ENCODE measurements at regions not wholly inside any gene's neighbourhood (a gene's known extent, or its start where the extent isn't known, plus 50 kb on each side); places are given as distances from the start of the nearest gene placed in this dataset.

DNA sequence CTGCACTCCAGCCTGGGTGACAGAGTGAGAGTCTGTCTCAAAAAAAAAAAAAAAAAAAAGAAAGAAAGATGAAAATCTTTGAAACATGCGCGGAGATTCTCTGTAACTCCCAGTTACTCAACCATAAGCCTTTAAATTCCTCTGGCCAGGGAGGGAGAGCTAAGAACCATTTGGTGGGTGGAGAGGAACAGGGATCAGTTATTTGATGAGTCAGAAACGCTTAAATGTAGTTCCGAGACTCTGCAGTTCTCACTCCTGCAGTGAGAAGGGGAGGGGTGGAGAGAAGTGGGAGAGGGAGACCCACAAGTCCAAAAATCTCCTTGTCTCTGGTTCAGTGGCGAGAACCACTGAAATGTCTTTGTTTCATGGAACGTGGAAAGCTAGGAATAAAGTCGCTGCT, 266.7 kb downstream of the SOX9 start:
- WGBS (ENCODE audit: insufficient coverage), result 88% methylated on average over 4 of the region's 7 CpGs
- Histone ChIP-seq H3K27ac (ENCODE audit: low read depth, low read length) (no peak overlapping the region), H3K4me1 (ENCODE audit: control insufficient read depth, insufficient read depth, low read length) (peaks cover 9% of the 10 kb centered on the region), H3K9me3 (ENCODE audit: control insufficient read depth, insufficient read depth, low read length) (no peaks in the 10 kb centered on the region), H3K36me3 (ENCODE audit: control insufficient read depth, insufficient read depth, low read length) (peaks cover 18% of the 10 kb centered on the region), H3K27me3 (ENCODE audit: control insufficient read depth, insufficient read depth, low read length) (no peaks in the 10 kb centered on the region), H3K4me3 (ENCODE audit: low read depth, low read length) (no peak overlapping the region)
- no peak for DNase-seq (ENCODE audit: low read depth in 4 of 6, low spot score in 6 of 6)

GRCh38 chr17:72387969-72388368, 267.1 kb downstream of the SOX9 start:
- WGBS (ENCODE audit: insufficient coverage), result no CpG with 5 or more reads among the region's 3 CpGs
- Histone ChIP-seq H3K4me1 (ENCODE audit: control insufficient read depth, insufficient read depth, low read length) (peaks cover 10% of the 10 kb centered on the region), H3K9me3 (ENCODE audit: control insufficient read depth, insufficient read depth, low read length) (no peaks in the 10 kb centered on the region), H3K4me3 (ENCODE audit: low read depth, low read length) (no peak overlapping the region), H3K27me3 (ENCODE audit: control insufficient read depth, insufficient read depth, low read length) (no peaks in the 10 kb centered on the region), H3K27ac (ENCODE audit: low read depth, low read length) (no peak overlapping the region), H3K36me3 (ENCODE audit: control insufficient read depth, insufficient read depth, low read length) (peaks cover 15% of the 10 kb centered on the region)
- DNase-seq (ENCODE audit: low read depth in 4 of 6, low spot score in 6 of 6), result no peak

DNA sequence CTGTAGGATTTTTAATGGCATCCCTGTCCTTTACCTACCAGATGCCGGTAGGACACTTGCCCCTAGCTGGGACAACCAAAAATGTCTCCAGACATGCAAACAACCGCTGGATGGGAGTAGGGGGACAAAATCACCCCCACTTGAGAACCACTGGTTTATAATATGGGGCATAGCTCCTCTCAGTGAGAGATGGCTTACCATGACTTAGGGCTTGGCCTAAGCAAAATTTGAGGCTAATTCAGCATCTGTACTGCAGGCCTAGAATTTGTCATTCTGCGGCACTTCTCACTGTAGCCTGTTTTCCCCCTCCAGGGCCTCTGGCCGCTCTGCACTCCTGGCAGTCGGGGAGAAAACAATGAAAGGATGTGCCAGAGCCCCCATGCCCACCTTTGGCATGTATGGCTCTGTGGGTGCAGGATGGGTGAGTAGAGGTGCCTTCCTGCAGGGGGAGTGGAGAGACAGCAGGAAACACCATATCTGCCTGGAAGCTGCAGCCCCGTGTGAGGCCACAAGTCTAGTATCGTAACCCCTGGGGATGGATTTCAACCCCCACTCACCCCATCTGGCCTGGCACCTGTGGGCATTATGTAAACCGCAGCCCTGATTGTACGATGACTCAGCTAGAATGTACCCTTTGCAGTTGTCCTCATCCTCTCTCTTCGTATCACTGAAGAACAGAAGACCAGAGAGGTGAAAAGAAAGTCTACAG, 268.1 kb downstream of the SOX9 start:
- Histone ChIP-seq H3K4me1 (ENCODE audit: control insufficient read depth, insufficient read depth, low read length) (peaks cover 7% of the 10 kb centered on the region), H3K9me3 (ENCODE audit: control insufficient read depth, insufficient read depth, low read length) (no peaks in the 10 kb centered on the region), H3K27ac (ENCODE audit: low read depth, low read length) (no peak overlapping the region), H3K27me3 (ENCODE audit: control insufficient read depth, insufficient read depth, low read length) (no peaks in the 10 kb centered on the region), H3K36me3 (ENCODE audit: control insufficient read depth, insufficient read depth, low read length) (peaks cover 13% of the 10 kb centered on the region), H3K4me3 (ENCODE audit: low read depth, low read length) (no peak overlapping the region)
- WGBS (ENCODE audit: insufficient coverage), result 78% methylated on average over 7 of the region's 10 CpGs
- DNase-seq (ENCODE audit: low read depth in 4 of 6, low spot score in 6 of 6), result no peak

DNA sequence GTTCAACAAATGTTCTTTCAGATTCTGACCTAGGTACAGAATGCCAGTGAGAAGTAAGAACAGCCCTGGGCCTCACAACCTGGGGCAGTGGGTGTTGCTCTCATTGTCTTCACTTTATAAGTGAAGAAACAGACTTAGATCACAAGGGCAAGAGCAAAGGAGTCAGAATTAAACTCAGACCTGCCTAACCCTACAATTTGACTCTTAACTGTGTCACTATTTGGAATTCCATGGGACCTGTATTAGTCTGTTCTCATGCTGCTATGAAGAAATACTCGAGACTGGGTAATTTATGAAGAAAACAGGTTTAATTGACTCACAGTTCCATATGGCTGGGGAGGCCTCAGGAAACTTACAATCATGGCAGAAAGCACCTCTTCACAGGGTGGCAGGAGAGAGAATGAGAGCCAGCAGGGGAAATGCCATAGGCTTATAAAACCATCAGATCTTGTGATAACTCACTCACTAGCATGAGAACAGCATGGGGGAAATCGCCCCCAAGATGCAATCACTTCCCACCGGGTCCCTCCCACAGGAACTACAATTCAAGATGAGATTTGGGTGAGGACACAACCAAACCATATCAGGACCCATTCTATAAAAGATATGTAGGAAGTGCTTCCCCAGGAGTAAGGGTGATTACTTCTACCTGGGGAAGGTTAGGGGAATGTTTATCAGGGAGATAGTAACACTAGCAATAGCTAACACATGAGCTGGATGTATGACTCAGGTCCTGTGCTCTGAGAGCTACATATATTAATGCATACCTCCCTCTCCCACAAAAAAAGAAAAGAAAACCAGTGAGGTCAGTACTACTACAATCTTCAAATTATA, 270.1 kb downstream of the SOX9 start:
- Histone ChIP-seq H3K36me3 (ENCODE audit: control insufficient read depth, insufficient read depth, low read length) (peaks cover 17% of the 10 kb centered on the region), H3K27me3 (ENCODE audit: control insufficient read depth, insufficient read depth, low read length) (no peaks in the 10 kb centered on the region), H3K4me3 (ENCODE audit: low read depth, low read length) (no peak overlapping the region), H3K9me3 (ENCODE audit: control insufficient read depth, insufficient read depth, low read length) (no peaks in the 10 kb centered on the region), H3K27ac (ENCODE audit: low read depth, low read length) (no peak overlapping the region), H3K4me1 (ENCODE audit: control insufficient read depth, insufficient read depth, low read length) (peaks cover 7% of the 10 kb centered on the region)
- 100% methylated on average over 1 of the region's 3 CpGs for WGBS (ENCODE audit: insufficient coverage)
- no peak for DNase-seq (ENCODE audit: low read depth in 4 of 6, low spot score in 6 of 6)

GRCh38 chr17:72392056-72393010, 271.5 kb downstream of the SOX9 start:
- peaks cover 7% of the 10 kb centered on the region for H3K4me1 ChIP-seq (ENCODE audit: control insufficient read depth, insufficient read depth, low read length)
- DNase-seq (ENCODE audit: low read depth in 4 of 6, low spot score in 6 of 6), result peak in 1 of 6 donors; percentile 29
- 57% methylated on average over 11 of the region's 18 CpGs for WGBS (ENCODE audit: insufficient coverage)
- H3K27ac ChIP-seq (ENCODE audit: low read depth, low read length), result no peak overlapping the region
- H3K4me3 ChIP-seq (ENCODE audit: low read depth, low read length), result no peak overlapping the region
- H3K9me3 ChIP-seq (ENCODE audit: control insufficient read depth, insufficient read depth, low read length), result no peaks in the 10 kb centered on the region
- H3K27me3 ChIP-seq (ENCODE audit: control insufficient read depth, insufficient read depth, low read length), result no peaks in the 10 kb centered on the region
- H3K36me3 ChIP-seq (ENCODE audit: control insufficient read depth, insufficient read depth, low read length), result peaks cover 17% of the 10 kb centered on the region

DNA sequence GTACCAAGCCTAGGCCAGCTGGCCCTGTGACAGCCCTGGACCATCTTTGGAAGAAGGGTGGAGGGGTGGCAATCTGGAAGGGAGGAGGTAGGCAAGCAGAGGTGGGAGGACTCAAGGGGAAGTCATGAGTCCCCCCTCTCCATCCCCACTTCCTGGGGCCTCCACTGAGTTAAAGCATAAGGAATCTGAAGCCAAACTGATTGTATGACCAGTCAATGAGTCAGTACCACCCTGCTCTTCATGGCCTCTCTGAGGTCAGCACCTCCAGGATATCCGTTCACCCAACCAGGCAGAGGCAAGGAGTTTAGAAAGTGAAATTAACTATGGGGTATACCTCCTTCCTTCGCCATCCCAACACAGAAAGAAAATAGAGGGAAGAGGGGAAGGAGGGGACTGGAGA, 272.7 kb downstream of the SOX9 start:
- Histone ChIP-seq H3K4me3 (ENCODE audit: low read depth, low read length) (no peak overlapping the region), H3K36me3 (ENCODE audit: control insufficient read depth, insufficient read depth, low read length) (peaks cover 22% of the 10 kb centered on the region), H3K4me1 (ENCODE audit: control insufficient read depth, insufficient read depth, low read length) (peaks cover 7% of the 10 kb centered on the region), H3K9me3 (ENCODE audit: control insufficient read depth, insufficient read depth, low read length) (no peaks in the 10 kb centered on the region), H3K27ac (ENCODE audit: low read depth, low read length) (no peak overlapping the region), H3K27me3 (ENCODE audit: control insufficient read depth, insufficient read depth, low read length) (no peaks in the 10 kb centered on the region)
- WGBS (ENCODE audit: insufficient coverage), result no CpG with 5 or more reads among the region's 2 CpGs
- no peak for DNase-seq (ENCODE audit: low read depth in 4 of 6, low spot score in 6 of 6)

GRCh38 chr17:72394531-72394930, 273.7 kb downstream of the SOX9 start:
- WGBS (ENCODE audit: insufficient coverage), result 82% methylated on average over 3 of the region's 6 CpGs

DNA sequence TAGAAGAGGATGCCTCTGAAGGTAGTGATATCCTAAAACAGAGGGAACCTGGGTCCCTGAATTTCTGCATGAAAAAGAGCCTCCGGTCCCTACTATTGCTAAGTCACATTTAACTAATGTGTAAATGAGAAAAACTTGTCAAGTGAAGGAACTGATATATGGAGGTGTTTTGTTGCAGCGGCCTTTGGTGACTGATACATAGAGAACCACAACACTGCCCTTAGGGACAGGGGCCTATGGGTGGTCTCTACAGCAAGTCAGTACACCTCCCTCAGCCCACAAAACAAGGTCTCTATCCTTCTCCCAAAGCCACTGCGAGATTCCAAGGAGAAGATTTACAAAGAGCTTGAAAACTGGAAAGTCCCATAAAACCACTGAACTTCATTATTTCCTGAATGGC, 275.3 kb downstream of the SOX9 start:
- DNase-seq (ENCODE audit: low read depth in 4 of 6, low spot score in 6 of 6), result no peak
- WGBS (ENCODE audit: insufficient coverage), result no CpG with 5 or more reads among the region's 3 CpGs

More at GRCh38 chr17:72394531-72394930, 273.7 kb downstream of the SOX9 start:
- H3K36me3 ChIP-seq (ENCODE audit: control insufficient read depth, insufficient read depth, low read length), result peaks cover 15% of the 10 kb centered on the region
- no peak overlapping the region for H3K4me3 ChIP-seq (ENCODE audit: low read depth, low read length)
- no peak overlapping the region for H3K27ac ChIP-seq (ENCODE audit: low read depth, low read length)
- no peaks in the 10 kb centered on the region for H3K9me3 ChIP-seq (ENCODE audit: control insufficient read depth, insufficient read depth, low read length)
- H3K27me3 ChIP-seq (ENCODE audit: control insufficient read depth, insufficient read depth, low read length), result no peaks in the 10 kb centered on the region
- H3K4me1 ChIP-seq (ENCODE audit: control insufficient read depth, insufficient read depth, low read length), result peaks cover 7% of the 10 kb centered on the region
- no peak for DNase-seq (ENCODE audit: low read depth in 4 of 6, low spot score in 6 of 6)

DNA sequence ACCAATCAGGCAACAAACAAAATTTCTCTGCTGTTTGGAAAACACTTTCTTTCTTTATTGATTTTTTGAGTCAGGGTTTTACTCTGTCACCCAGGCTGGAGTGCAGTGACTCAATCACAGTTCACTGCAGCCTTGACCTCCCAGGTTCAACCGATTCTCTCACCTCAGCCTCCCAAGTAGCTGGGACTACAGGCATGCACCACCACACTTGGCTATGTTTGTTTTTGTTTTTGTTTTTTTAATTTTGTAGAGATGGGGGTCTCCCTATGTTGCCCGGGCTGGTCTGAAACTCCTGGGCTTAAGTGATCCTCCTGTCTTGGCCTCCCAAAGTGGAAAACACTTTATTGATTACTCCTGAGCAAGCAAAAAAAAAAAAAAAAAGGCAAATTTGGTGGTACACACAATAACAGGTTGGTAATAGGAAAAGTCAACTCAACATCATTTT, 276.4 kb downstream of the SOX9 start:
- Histone ChIP-seq H3K9me3 (ENCODE audit: control insufficient read depth, insufficient read depth, low read length) (no peaks in the 10 kb centered on the region), H3K36me3 (ENCODE audit: control insufficient read depth, insufficient read depth, low read length) (peaks cover 25% of the 10 kb centered on the region), H3K27ac (ENCODE audit: low read depth, low read length) (no peak overlapping the region), H3K27me3 (ENCODE audit: control insufficient read depth, insufficient read depth, low read length) (no peaks in the 10 kb centered on the region), H3K4me1 (ENCODE audit: control insufficient read depth, insufficient read depth, low read length) (peaks cover 5% of the 10 kb centered on the region), H3K4me3 (ENCODE audit: low read depth, low read length) (no peak overlapping the region)
- no peak for DNase-seq (ENCODE audit: low read depth in 4 of 6, low spot score in 6 of 6)
- WGBS (ENCODE audit: insufficient coverage), result no CpG with 5 or more reads among the region's 2 CpGs

More for the DNA sequence above, 275.3 kb downstream of the SOX9 start:
- no peak overlapping the region for H3K27ac ChIP-seq (ENCODE audit: low read depth, low read length)
- no peak overlapping the region for H3K4me3 ChIP-seq (ENCODE audit: low read depth, low read length)
- H3K9me3 ChIP-seq (ENCODE audit: control insufficient read depth, insufficient read depth, low read length), result no peaks in the 10 kb centered on the region
- peaks cover 23% of the 10 kb centered on the region for H3K36me3 ChIP-seq (ENCODE audit: control insufficient read depth, insufficient read depth, low read length)
- no peaks in the 10 kb centered on the region for H3K27me3 ChIP-seq (ENCODE audit: control insufficient read depth, insufficient read depth, low read length)
- peaks cover 7% of the 10 kb centered on the region for H3K4me1 ChIP-seq (ENCODE audit: control insufficient read depth, insufficient read depth, low read length)
